ENCODE measurements at regions not wholly inside any gene's neighbourhood (a gene's known extent, or its start where the extent isn't known, plus 50 kb on each side); places are given as distances from the start of the nearest gene placed in this dataset.

- no peak for TF ChIP-seq EZH2 (IDR thresholded peaks at IDR 0.05; ENCODE audit: borderline replicate concordance, low read depth, low read length, severe bottlenecking)
- TF ChIP-seq CTCF (IDR thresholded peaks at IDR 0.05; ENCODE audit: extremely low read depth in 1 of 2, insufficient read depth in 1 of 2, low read depth in 1 of 2, low read length in 2 of 2): no peak
- no peak for TF ChIP-seq POLR2A (IDR thresholded peaks at IDR 0.05; ENCODE audit: low read depth, low read length)
- no peak for TF ChIP-seq JUN (IDR thresholded peaks at IDR 0.05; ENCODE audit: borderline replicate concordance, insufficient read depth, insufficient read length, low read depth)
These were observed 52.6 kb upstream of the FANCC start for GRCh38 chr9:95370064-95370463.
